Dendritic cell treated with granulocyte-macrophage colony-stimulating factor and Interleukin-4, amounts not matched to agents 40 ng/mL and 50 ng/mL, for 4 days (primary cell): ENCODE measurements at regions not wholly inside any gene's neighbourhood (a gene's known extent, or its start where the extent isn't known, plus 50 kb on each side); places are given as distances from the start of the nearest gene placed in this dataset.

Experiments
- H3K27ac Mint-ChIP-seq: one replicate; pipeline ENCODE4 v1.8.0; 2022; ENCODE audit warnings: mild to moderate bottlenecking, mixed read lengths
- H3K27me3 Mint-ChIP-seq: one replicate; pipeline ENCODE4 v1.8.0; 2022; ENCODE audit warnings: mild to moderate bottlenecking, mixed read lengths
- H3K36me3 Mint-ChIP-seq: one replicate; pipeline ENCODE4 v1.8.0; 2022; ENCODE audit warnings: low read depth, mixed read lengths
- H3K4me1 Mint-ChIP-seq: one replicate; pipeline ENCODE4 v1.8.0; 2022; ENCODE audit warnings: low read depth, mixed read lengths
- H3K4me3 Mint-ChIP-seq: one replicate; pipeline ENCODE4 v1.8.0; 2022; ENCODE audit warnings: mild to moderate bottlenecking, moderate library complexity, mixed read lengths
- H3K9me3 Mint-ChIP-seq: one replicate; pipeline ENCODE4 v1.8.0; 2022; ENCODE audit warnings: mixed read lengths
- intact Hi-C: fragments of 100-400 bp; cut with micrococcal nuclease; formaldehyde crosslinking; loops from one replicate; pipeline ENCODE4 v1.15.0; 2022

GRCh38 chr6:102493485-102493884, 1100.0 kb downstream of the GRIK2 start:
- no peaks in the 10 kb centered on the region for H3K36me3 Mint-ChIP-seq
- no peak overlapping the region for H3K4me3 Mint-ChIP-seq
- no peaks in the 10 kb centered on the region for H3K4me1 Mint-ChIP-seq
- H3K27me3 Mint-ChIP-seq, result no peaks in the 10 kb centered on the region
- no peak overlapping the region for H3K27ac Mint-ChIP-seq
- intact Hi-C loops, result no loop called here
- H3K9me3 Mint-ChIP-seq, result peaks cover 21% of the 10 kb centered on the region

- intact Hi-C loops, result no loop called here
- no peaks in the 10 kb centered on the region for H3K36me3 Mint-ChIP-seq
- H3K4me3 Mint-ChIP-seq, result no peak overlapping the region
- no peaks in the 10 kb centered on the region for H3K27me3 Mint-ChIP-seq
- peaks cover 7% of the 10 kb centered on the region for H3K9me3 Mint-ChIP-seq
- no peak overlapping the region for H3K27ac Mint-ChIP-seq
- no peaks in the 10 kb centered on the region for H3K4me1 Mint-ChIP-seq
Observed at GRCh38 chr6:102488729-102489128, 1095.2 kb downstream of the GRIK2 start.

- no peaks in the 10 kb centered on the region for H3K27me3 Mint-ChIP-seq
- no peaks in the 10 kb centered on the region for H3K4me1 Mint-ChIP-seq
- intact Hi-C loops, result no loop called here
- no peaks in the 10 kb centered on the region for H3K36me3 Mint-ChIP-seq
- H3K4me3 Mint-ChIP-seq, result no peak overlapping the region
- H3K9me3 Mint-ChIP-seq, result peaks cover 7% of the 10 kb centered on the region
- H3K27ac Mint-ChIP-seq, result no peak overlapping the region
Observed at GRCh38 chr6:102485480-102485879, 1092.0 kb downstream of the GRIK2 start.

GRCh38 chr6:102474041-102474807, 1080.7 kb downstream of the GRIK2 start:
- H3K36me3 Mint-ChIP-seq, result no peaks in the 10 kb centered on the region
- intact Hi-C loops, result no loop called here
- no peak overlapping the region for H3K4me3 Mint-ChIP-seq
- H3K4me1 Mint-ChIP-seq, result no peaks in the 10 kb centered on the region
- no peak overlapping the region for H3K27ac Mint-ChIP-seq
- no peaks in the 10 kb centered on the region for H3K27me3 Mint-ChIP-seq
- no peaks in the 10 kb centered on the region for H3K9me3 Mint-ChIP-seq

- intact Hi-C loops, result no loop called here
- H3K4me3 Mint-ChIP-seq, result no peak overlapping the region
- H3K27me3 Mint-ChIP-seq, result no peaks in the 10 kb centered on the region
- H3K36me3 Mint-ChIP-seq, result no peaks in the 10 kb centered on the region
- no peaks in the 10 kb centered on the region for H3K4me1 Mint-ChIP-seq
- no peaks in the 10 kb centered on the region for H3K9me3 Mint-ChIP-seq
- H3K27ac Mint-ChIP-seq, result no peak overlapping the region
Observed at GRCh38 chr6:102458990-102459389, 1065.5 kb downstream of the GRIK2 start.

GRCh38 chr6:102438171-102438570, 1044.7 kb downstream of the GRIK2 start:
- H3K4me3 Mint-ChIP-seq, result no peak overlapping the region
- H3K27ac Mint-ChIP-seq, result no peak overlapping the region
- no peaks in the 10 kb centered on the region for H3K36me3 Mint-ChIP-seq
- H3K9me3 Mint-ChIP-seq, result no peaks in the 10 kb centered on the region
- intact Hi-C loops, result no loop called here
- H3K4me1 Mint-ChIP-seq, result no peaks in the 10 kb centered on the region
- H3K27me3 Mint-ChIP-seq, result no peaks in the 10 kb centered on the region

- Mint-ChIP-seq H3K36me3 (no peaks in the 10 kb centered on the region), H3K27me3 (no peaks in the 10 kb centered on the region), H3K27ac (no peak overlapping the region), H3K9me3 (peaks cover 13% of the 10 kb centered on the region), H3K4me1 (no peaks in the 10 kb centered on the region), H3K4me3 (no peak overlapping the region)
- intact Hi-C loops, result no loop called here
Observed at GRCh38 chr6:102417368-102417998, 1024.0 kb downstream of the GRIK2 start.

GRCh38 chr6:102415891-102416290, 1022.4 kb downstream of the GRIK2 start:
- Mint-ChIP-seq H3K27ac (no peak overlapping the region), H3K4me1 (no peaks in the 10 kb centered on the region)
- intact Hi-C loops, result no loop called here

GRCh38 chr6:102411796-102412195, 1018.3 kb downstream of the GRIK2 start:
- no peaks in the 10 kb centered on the region for H3K36me3 Mint-ChIP-seq
- H3K9me3 Mint-ChIP-seq, result peaks cover 10% of the 10 kb centered on the region
- no peak overlapping the region for H3K27ac Mint-ChIP-seq
- no peaks in the 10 kb centered on the region for H3K4me1 Mint-ChIP-seq
- no peak overlapping the region for H3K4me3 Mint-ChIP-seq
- intact Hi-C loops, result no loop called here
- H3K27me3 Mint-ChIP-seq, result no peaks in the 10 kb centered on the region

More at GRCh38 chr6:102415891-102416290, 1022.4 kb downstream of the GRIK2 start:
- Mint-ChIP-seq H3K36me3 (no peaks in the 10 kb centered on the region), H3K27me3 (no peaks in the 10 kb centered on the region), H3K4me3 (no peak overlapping the region), H3K9me3 (peaks cover 13% of the 10 kb centered on the region)

GRCh38 chr6:102407886-102408741, 1014.6 kb downstream of the GRIK2 start:
- Mint-ChIP-seq H3K4me1 (no peaks in the 10 kb centered on the region), H3K9me3 (peaks cover 10% of the 10 kb centered on the region), H3K27ac (no peak overlapping the region), H3K36me3 (no peaks in the 10 kb centered on the region), H3K4me3 (no peak overlapping the region), H3K27me3 (no peaks in the 10 kb centered on the region)
- intact Hi-C loops, result no loop called here

- Mint-ChIP-seq H3K4me3 (no peak overlapping the region), H3K9me3 (peaks cover 10% of the 10 kb centered on the region), H3K27me3 (no peaks in the 10 kb centered on the region), H3K36me3 (no peaks in the 10 kb centered on the region), H3K4me1 (no peaks in the 10 kb centered on the region), H3K27ac (no peak overlapping the region)
- intact Hi-C loops, result no loop called here
Observed at GRCh38 chr6:102405860-102406259, 1012.4 kb downstream of the GRIK2 start.

- intact Hi-C loops, result no loop called here
- no peaks in the 10 kb centered on the region for H3K27me3 Mint-ChIP-seq
- H3K4me3 Mint-ChIP-seq, result no peak overlapping the region
- no peaks in the 10 kb centered on the region for H3K36me3 Mint-ChIP-seq
- peaks cover 4% of the 10 kb centered on the region for H3K9me3 Mint-ChIP-seq
- no peak overlapping the region for H3K27ac Mint-ChIP-seq
- no peaks in the 10 kb centered on the region for H3K4me1 Mint-ChIP-seq
Observed at GRCh38 chr6:102402635-102403329, 1009.3 kb downstream of the GRIK2 start.

- Mint-ChIP-seq H3K27ac (no peak overlapping the region), H3K27me3 (no peaks in the 10 kb centered on the region), H3K4me3 (no peak overlapping the region), H3K4me1 (no peaks in the 10 kb centered on the region), H3K9me3 (no peaks in the 10 kb centered on the region), H3K36me3 (no peaks in the 10 kb centered on the region)
- intact Hi-C loops, result no loop called here
Observed at GRCh38 chr6:102398788-102399390, 1005.4 kb downstream of the GRIK2 start.
